ENCODE measurements at regions not wholly inside any gene's neighbourhood (a gene's known extent, or its start where the extent isn't known, plus 50 kb on each side); places are given as distances from the start of the nearest gene placed in this dataset.
"Not testable (repeated sequence)": the region's sequence is repeated elsewhere in the genome, so short reads cannot be mapped to it uniquely, and the experiment has no call there.

DNA sequence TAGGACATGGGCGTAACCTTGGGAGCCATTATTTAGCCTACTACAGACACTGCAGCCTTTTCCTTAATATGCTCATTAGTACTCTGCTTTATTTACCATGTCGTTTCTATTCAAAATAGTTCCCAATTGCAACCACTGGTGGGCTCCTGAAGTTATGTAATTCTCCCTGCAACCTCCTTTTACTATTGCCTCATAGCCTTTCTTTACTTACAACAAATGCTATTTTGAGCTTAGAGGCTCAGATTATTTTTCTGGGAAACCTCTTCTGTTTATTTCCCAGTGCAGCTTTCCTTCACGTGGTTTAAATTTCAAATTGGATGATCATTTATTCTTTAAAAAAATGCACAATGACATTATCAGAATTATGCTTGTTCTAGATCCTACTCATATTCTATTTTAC, 492.3 kb upstream of the TMEFF2 start:
- no peaks in the 10 kb centered on the region for H3K9me3 Mint-ChIP-seq
- POLR2A ChIA-PET = no interaction called here
- CTCF ChIA-PET = no interaction called here
- H3K27ac Mint-ChIP-seq = no peak overlapping the region
- H3K27me3 Mint-ChIP-seq = no peaks in the 10 kb centered on the region
- ATAC-seq (ENCODE audit: low read depth) (no peak), DNase-seq (no peak)
- no peaks in the 10 kb centered on the region for H3K4me1 Mint-ChIP-seq
- H3K4me3 Mint-ChIP-seq = no peak overlapping the region
- intact Hi-C loops (cut with micrococcal nuclease) = no loop called here
- no peaks in the 10 kb centered on the region for H3K36me3 Mint-ChIP-seq (ENCODE audit: low read depth)
- TF ChIP-seq, protein P1, sequence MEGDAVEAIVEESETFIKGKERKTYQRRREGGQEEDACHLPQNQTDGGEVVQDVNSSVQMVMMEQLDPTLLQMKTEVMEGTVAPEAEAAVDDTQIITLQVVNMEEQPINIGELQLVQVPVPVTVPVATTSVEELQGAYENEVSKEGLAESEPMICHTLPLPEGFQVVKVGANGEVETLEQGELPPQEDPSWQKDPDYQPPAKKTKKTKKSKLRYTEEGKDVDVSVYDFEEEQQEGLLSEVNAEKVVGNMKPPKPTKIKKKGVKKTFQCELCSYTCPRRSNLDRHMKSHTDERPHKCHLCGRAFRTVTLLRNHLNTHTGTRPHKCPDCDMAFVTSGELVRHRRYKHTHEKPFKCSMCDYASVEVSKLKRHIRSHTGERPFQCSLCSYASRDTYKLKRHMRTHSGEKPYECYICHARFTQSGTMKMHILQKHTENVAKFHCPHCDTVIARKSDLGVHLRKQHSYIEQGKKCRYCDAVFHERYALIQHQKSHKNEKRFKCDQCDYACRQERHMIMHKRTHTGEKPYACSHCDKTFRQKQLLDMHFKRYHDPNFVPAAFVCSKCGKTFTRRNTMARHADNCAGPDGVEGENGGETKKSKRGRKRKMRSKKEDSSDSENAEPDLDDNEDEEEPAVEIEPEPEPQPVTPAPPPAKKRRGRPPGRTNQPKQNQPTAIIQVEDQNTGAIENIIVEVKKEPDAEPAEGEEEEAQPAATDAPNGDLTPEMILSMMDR (IDR thresholded peaks at IDR 0.05) = no peak

DNA sequence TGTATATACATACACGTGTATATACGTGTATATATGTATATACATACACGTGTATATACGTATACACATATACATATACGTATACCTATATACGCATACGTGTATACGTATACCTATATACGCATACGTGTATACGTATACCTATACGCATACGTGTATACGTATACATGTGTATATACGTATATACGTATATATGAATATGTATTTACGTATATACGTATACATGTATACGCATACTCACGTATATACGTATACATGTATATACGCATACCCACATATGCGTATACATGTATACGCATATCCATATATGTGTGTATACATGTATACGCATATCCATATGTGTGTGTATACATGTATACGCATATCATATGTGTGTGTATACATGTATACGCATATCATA, 487.8 kb upstream of the TMEFF2 start:
- H3K27me3 Mint-ChIP-seq; H3K4me3 Mint-ChIP-seq; H3K36me3 Mint-ChIP-seq (ENCODE audit: low read depth); H3K27ac Mint-ChIP-seq; ATAC-seq (ENCODE audit: low read depth); CTCF ChIA-PET; POLR2A ChIA-PET; H3K9me3 Mint-ChIP-seq; intact Hi-C loops (cut with micrococcal nuclease); DNase-seq; H3K4me1 Mint-ChIP-seq: not testable (repeated sequence)

DNA sequence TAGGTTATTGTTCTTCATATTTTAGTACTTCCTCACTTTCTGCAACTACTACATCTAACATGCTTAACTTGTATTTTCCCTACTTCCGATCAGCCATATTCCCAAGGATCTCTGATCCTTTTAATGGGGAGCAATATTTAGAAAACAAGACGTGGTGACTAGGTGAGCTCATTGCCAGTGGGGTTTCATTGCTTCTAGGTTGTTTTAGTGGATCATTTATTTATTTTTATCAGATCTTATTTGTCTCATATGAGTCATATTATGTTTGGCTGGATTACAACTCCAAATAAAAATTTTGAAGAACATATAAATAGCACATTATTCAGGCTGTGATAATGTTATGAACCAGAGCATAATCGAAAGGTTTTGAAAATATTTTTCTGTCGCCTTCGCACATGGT, 480.9 kb upstream of the TMEFF2 start:
- H3K9me3 Mint-ChIP-seq = no peaks in the 10 kb centered on the region
- TF ChIP-seq, protein P1 (IDR thresholded peaks at IDR 0.05) = no peak
- ChIA-PET CTCF (no interaction called here), POLR2A (no interaction called here)
- intact Hi-C loops (cut with micrococcal nuclease) = no loop called here
- no peak overlapping the region for H3K4me3 Mint-ChIP-seq
- no peaks in the 10 kb centered on the region for H3K36me3 Mint-ChIP-seq (ENCODE audit: low read depth)
- no peak overlapping the region for H3K27ac Mint-ChIP-seq
- no peaks in the 10 kb centered on the region for H3K4me1 Mint-ChIP-seq
- H3K27me3 Mint-ChIP-seq = no peaks in the 10 kb centered on the region
- DNase-seq (no peak), ATAC-seq (ENCODE audit: low read depth) (no peak)

DNA sequence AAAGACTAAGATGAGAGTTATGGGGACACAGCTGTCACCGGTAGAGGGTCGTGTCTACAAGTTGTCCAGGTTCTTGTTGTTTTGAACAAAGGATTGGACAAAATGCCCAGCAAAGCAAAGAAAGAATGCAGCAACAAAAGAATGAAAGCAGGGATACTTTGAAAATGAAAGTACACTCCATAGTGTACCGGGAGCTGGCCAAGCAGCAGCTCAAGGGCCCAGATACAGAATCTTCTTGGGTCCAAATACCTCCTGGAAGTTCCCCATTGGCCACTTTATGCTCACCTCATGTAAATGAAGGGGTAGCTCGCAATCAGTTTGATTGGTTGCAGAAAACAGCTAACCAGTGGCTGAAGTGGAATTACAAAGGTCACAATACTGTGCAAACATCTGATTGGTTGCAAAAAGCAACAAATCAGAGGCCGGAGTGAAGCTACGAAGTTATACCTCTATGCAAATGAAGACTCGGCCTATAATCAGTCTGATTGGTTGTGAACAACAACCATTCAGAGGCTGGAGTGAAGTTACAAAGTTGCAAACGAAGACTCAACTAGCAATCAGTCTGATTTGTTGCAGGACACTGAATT, 474.9 kb upstream of the TMEFF2 start:
- no peaks in the 10 kb centered on the region for H3K4me1 Mint-ChIP-seq

DNA sequence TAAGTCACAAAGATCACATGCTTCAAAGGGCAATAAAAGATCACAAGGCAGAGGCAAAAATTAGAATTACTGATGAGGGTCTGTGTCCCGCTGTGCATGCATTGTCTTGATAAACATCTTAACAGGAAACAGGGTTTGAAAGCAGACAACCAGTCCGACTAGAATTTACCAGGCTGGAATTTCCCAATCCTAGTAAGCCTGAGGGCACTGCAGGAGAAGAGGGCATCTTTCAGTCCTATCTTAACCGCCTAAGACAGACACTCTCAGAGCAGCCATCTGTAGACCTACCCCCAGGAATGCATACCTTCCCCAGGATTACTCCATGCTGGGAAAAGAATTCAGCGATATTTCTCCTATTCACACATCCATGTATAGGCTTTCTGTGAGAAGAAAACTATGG, 465.8 kb upstream of the TMEFF2 start:
- H3K9me3 Mint-ChIP-seq; CTCF ChIA-PET; intact Hi-C loops (cut with micrococcal nuclease); H3K4me1 Mint-ChIP-seq; H3K36me3 Mint-ChIP-seq (ENCODE audit: low read depth); DNase-seq; ATAC-seq (ENCODE audit: low read depth); POLR2A ChIA-PET; H3K4me3 Mint-ChIP-seq; H3K27ac Mint-ChIP-seq; H3K27me3 Mint-ChIP-seq: not testable (repeated sequence)

More for the DNA sequence above, 474.9 kb upstream of the TMEFF2 start:
- no peaks in the 10 kb centered on the region for H3K27me3 Mint-ChIP-seq
- intact Hi-C loops (cut with micrococcal nuclease) = no loop called here
- no peaks in the 10 kb centered on the region for H3K9me3 Mint-ChIP-seq
- ChIA-PET POLR2A (no interaction called here), CTCF (no interaction called here)
- no peak overlapping the region for H3K4me3 Mint-ChIP-seq
- H3K36me3 Mint-ChIP-seq (ENCODE audit: low read depth) = no peaks in the 10 kb centered on the region
- TF ChIP-seq, protein P1 (IDR thresholded peaks at IDR 0.05) = no peak
- no peak overlapping the region for H3K27ac Mint-ChIP-seq
- DNase-seq (no peak), ATAC-seq (ENCODE audit: low read depth) (no peak)

DNA sequence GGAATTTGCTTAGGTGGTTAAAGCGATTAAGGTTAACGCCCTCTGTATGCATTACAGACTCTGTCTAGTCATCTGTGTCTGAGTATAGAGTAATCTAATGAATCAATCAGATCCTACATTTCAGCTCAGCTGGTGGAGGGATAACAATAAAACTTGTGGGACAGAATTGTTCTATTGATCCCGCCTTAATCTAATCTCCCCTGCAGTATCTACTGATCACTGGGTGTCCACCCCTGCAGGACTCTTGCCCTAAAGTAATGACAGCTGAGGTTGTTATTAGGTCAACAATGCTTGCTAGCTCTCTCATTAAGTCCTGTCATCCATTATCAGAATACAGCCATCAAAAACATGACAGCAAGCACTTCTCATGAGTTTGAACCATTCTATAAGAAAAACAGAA, 462.6 kb upstream of the TMEFF2 start:
- Mint-ChIP-seq H3K4me3 (no peak overlapping the region), H3K27ac (no peak overlapping the region)
- ATAC-seq (ENCODE audit: low read depth) = no peak

More for the DNA sequence above, 462.6 kb upstream of the TMEFF2 start:
- DNase-seq = no peak
- TF ChIP-seq, protein P1 (IDR thresholded peaks at IDR 0.05) = no peak
- no peaks in the 10 kb centered on the region for H3K4me1 Mint-ChIP-seq
- intact Hi-C loops (cut with micrococcal nuclease) = no loop called here
- H3K9me3 Mint-ChIP-seq = peaks cover 2% of the 10 kb centered on the region
- H3K27me3 Mint-ChIP-seq = no peaks in the 10 kb centered on the region
- ChIA-PET CTCF (no interaction called here), POLR2A (no interaction called here)
- no peaks in the 10 kb centered on the region for H3K36me3 Mint-ChIP-seq (ENCODE audit: low read depth)
